ENCODE measurements at regions not wholly inside any gene's neighbourhood (a gene's known extent, or its start where the extent isn't known, plus 50 kb on each side); places are given as distances from the start of the nearest gene placed in this dataset.

DNA sequence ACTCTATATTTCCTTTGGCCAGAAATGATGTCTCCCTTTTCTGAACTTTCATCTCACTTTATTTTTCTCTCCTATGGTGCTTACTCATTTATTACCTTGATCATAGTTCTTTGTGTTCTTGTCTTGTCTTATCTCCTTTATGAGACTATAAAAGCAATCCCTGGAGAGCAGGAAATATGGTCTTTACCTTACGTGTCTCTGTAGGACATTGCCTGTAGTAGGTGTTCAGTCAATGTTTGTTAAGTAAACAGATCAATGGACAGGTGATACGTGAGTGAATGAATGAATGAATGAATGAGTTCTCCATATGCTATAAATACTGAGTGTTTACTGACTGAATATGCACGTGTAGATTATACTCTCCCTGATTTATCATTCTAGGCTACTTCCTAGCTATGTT, 193.7 kb upstream of the HMGA2 start:
- no peak for DNase-seq (ENCODE audit: low read depth)

DNA sequence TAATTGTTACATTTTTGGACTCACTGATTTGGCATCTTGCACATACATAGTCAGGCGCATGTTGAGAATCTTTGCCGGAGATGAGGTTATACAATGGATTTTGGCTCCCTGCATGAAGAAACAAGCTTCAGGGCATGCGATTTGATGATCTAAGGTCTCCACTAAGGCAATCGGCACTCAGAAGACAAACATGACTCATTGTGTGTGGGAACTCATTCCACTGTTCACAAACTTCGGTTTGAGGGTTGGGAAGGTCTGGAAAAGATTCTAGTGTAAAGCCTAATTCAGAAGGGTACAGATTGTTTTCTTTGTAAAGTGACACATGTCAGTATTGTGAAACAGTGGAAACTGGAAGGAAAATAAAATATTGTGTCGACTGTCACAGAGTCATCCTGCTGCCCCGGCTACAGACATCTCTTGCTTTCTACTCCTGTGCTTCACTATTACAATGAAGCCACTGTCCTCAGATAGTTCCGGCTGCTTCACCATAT, 192.6 kb upstream of the HMGA2 start:
- peak; percentile 100 for DNase-seq (ENCODE audit: low read depth)

DNA sequence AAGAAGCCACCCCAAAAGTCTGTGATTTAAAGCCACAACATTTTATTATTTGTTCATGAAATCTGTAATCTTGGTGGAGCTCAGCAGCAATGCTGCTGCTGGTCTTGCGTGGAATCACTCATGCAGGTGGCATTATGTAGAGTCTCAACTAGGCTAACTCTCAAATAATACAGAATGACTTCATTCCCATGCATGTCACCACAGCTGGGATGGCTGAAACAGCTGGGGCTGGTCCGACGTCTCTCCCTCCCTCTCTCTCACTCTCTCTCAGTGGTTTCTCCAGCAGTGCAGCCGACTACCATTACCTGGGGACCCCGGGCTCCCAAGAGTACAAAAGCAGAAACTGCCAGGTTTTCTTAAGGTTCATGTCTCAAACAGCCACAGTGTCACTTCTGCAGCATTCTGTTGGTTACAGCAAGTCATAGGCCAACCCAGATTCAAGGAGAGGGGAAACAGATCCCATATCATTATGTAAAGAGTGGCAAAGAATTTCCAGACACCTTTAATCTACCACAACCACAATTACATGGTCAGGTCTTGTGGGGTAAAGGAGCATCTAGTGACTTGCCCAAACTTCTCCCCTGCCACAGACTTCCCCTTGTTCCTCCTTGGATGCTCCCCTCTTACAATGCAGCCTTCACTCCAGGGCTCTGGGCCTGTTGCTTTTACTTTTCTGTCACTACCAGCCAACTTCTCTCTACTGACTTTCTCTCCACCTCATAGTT, 192.0 kb upstream of the HMGA2 start:
- DNase-seq (ENCODE audit: low read depth), result no peak

DNA sequence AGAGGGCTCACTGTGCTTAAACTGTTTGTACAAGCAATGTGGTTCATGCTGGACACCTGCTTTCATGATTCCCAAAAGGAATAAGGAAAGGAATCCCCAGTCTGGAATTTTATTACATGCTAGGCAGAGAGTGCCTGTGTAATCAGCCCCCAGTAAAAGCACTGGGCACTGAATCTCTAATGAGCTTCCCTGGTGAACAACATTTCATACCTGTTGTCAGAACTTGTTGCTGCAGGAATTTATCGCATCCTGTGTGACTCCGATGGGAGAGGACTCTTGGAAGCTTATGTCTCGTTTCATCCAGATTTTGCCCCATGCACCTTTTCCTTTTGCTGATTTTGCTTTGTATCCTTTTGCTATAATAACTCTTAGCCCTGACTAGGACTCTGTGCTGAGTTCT, 190.2 kb upstream of the HMGA2 start:
- DNase-seq (ENCODE audit: low read depth), result no peak

DNA sequence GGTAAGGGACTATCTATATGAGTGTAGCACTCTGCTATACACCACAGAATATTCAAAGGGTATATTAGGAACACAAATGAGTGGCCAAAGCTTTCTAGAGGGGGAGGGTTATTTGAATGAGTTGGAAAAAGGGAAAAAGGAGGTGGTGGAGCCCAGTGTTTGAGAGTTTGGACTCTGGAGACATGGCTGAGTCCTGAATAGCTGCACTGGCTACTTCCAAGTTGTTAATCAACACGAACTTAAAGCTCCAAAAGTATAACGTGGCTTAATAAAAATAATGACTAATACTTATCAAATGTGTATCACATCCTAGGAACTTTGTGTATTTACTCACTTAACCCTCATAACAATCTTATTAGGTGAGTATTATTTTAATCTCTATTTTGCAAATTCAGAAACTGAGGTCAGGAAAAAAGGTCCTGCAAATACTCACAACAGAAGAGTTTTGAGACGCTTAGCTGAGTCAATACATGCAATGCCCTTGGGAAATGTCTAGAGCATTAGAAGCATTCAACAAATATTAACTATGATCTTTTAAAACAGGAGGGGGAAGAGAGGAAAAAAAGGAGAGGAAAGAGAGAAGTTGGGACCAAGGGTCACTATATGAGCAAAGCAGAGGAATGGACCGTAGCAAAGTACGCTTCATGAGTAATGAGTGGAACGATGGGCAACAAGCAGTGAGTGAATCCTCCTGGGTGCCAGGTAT, 189.5 kb upstream of the HMGA2 start:
- no peak for DNase-seq (ENCODE audit: low read depth)

DNA sequence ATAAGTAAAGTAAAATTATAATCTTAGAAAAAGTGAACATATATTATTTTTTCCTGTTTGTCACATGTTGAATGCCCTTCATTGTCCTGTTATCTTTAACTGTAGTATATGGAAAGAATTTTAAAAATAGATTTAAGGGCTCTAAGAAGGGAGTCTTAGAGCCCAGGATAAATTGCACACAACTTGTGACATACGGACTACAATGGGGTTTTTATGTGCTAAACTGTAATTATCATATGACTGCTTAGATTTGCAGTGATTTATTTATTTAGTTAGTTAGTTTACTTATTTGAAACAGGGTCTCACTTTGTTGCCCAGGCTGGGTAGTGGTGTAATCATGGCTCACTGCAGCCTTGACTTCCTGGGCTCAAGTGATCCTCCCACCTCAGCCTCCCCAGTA, 187.8 kb upstream of the HMGA2 start:
- DNase-seq (ENCODE audit: low read depth), result no peak

DNA sequence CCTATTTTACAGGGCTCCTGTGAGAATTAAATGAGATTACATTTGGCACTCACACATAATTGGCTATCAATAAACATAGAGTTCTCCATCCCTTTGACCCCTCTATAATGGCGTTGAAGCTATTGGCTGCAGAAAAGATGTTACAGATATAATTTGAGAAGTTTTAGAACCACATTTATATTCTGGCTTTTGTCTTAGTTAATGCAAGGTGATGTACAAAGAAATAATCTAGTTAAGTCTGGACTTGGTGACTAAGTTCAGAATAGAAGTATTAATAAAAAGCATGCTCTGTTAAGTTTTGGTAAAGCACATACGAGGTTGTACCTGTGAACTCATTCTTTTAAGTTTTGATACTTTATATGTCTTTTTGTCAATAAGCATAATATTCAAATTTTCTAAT, 187.1 kb upstream of the HMGA2 start:
- no peak for DNase-seq (ENCODE audit: low read depth)

DNA sequence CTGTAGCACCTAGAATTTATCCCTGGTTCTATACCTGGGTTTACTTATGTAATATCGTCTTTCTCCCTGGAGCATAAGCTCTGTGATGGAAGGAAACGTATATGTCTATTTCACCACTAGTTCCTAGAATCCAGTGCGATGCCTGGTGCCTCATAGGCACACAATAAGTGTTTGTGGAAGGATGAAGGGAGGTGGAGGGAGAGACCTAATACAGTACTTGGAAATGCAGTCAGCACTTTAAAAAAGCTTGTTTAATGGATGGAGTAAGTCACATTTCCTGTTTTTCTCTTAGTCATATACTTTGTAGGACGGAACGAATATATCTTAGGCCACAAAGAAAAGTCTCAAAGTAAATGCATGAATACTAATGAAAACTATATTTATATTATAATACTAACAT, 186.5 kb upstream of the HMGA2 start:
- no peak for DNase-seq (ENCODE audit: low read depth)

DNA sequence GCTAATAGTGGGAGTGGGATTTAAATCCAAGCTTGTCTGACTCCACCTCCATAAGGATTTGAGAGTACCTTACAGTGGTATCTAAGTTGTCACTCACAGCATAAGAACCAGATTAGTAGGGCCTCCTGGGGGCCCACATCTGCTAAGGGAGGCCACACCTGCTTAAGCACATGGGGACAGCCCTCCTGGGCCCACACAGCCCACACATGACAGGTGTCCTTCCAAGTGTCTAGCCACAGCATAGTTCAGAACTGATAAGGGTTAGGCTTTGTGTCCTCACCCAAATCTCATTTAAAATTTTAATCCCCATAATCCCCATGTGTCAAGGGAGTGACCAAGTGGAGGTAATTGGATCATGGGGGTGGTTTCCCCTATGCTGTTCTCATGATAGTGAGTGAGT, 186.0 kb upstream of the HMGA2 start:
- DNase-seq (ENCODE audit: low read depth), result no peak

DNA sequence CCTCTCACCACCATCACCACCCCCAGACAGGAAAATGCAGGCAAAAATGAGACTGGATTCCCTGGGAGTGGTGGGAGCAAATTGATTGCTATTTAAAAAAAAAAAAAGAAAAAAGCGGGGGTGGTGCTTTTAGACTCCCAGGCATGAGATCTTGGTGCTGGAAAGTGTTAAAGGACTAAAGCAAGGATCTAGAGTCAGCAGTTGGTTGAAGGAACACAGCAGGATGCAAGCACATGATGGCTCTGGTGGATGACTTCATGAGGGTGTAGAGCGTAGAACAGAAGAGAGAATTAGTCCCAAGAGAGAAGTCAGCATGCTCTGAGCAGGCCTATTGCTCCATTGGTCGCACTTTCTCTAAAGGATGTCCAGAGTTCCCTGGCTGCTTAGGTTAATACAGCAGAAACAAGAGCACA, 183.8 kb upstream of the HMGA2 start:
- no peak for DNase-seq (ENCODE audit: low read depth)

DNA sequence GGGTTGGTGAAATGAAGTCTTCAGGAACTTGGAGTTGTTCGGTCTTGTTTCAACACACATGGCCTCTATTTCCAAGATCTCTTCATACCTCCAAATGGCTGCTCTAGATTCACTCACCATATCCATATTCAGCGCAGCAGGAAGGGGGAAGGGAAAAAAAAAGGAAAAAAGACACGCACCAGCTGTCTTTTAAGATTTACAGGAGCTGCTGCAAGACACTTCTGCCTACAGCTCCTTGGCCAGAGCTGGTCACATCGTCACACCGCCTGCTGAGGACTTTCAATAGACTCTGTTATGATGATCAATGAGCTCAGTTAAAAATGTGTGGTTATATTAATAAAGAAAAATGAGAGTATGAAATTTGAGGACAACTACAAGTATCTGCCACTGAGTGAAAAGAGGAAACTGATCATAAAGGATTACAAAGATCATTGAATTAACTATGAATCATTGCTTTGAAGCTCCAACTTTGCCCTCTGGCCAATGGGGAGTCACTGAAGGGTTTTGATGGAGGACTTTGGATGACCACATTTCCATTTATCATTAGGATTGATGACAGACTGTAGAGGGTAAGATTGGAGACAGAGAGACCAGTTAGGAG, 182.1 kb upstream of the HMGA2 start:
- no peak for DNase-seq (ENCODE audit: low read depth)

DNA sequence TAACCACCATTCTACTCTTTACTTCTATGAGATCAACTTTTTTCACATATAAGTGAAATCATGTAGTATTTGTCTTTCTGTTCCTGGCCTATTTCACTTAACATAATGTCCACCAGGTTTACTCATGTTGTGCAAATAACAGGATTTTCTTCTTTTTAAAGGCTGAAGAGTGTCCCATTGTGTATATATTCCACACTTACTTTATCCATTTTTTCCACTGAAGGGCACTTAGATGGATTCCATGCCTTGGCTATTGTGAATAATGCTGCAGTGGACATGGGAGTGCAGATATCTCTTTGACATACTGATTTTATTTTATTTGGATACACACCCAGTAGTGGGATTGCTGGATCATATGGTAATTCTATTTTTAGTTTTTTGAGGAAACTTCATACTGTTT, 181.1 kb upstream of the HMGA2 start:
- no peak for DNase-seq (ENCODE audit: low read depth)

DNA sequence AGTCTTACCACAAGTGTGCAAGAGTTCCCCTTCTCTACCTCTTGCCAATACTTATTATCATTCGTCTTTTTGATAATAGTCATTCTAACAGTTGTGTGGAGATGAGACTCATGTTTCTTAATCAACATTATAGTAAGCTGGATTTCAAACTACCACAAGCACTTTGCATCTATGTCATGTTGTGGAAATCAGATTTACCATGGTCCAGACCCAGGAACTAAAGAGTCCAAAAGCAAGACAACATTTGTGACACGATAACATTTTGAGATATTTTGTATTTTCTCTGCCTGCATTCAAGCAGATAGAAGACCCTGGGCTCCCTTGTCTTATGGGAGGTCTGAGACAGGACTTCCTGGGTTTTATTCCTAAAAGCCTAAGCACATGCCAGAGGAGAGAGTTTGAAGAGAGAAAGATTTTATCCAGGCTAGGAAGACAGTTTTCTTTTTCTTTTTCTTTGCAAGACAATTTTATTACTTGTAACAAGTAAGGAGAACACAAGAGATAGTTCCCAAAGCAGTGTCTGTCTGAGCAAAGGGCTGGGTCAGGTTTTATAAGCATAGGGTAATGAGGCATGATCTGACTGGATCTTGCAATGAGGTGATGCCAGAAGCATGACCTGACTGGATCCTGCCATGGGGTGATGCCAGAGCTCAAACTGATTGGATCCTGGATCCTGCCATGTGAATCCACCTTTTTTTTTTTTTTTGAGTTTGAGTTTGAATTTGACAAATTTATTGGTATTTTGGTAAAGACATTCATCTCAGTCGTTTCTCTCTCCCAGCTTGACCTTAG, 180.5 kb upstream of the HMGA2 start:
- no peak for DNase-seq (ENCODE audit: low read depth)

DNA sequence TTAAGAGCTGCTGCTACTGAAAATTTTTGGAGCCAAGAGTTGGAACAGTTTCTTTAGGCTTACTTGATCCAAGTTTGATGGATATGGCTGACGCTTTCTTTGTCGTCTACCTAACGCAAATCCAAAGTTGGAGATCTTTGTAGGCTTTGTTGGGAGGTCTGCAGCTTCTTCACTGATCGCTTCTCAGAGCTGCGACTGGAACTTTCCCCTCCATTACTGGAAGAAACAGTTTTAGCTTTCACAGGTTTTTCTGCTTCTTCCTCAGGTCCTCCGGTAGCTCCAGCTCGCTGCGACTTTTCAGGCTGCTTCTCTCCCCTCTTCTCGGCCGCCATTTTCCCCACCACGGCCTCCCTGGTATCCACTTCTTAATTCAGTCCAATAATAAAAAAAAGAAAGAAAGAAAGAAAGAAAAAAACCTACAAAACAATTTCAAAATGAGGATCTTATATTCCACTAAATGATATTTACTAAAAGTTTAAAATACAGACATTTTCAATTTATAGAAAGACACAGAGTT, 178.1 kb upstream of the HMGA2 start:
- DNase-seq (ENCODE audit: low read depth), result no peak

DNA sequence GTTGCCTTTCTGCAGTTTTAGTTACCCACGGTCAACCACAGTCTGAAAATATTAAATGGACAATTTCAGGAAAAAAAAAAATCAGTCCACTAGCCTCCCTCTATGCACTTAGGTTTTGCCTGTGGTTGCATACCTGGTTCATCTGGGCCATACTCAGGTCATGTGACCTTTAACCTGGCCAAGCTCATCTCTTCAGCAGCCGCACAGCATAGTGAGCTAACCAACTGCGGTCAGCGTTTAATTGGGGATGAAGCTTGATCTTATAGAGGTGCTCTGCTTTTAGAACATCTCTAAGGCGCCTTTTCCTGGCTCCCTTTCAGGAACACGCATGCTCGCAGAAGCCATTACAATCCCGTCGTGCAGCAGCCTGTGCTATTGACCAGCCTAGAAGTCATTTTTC, 177.2 kb upstream of the HMGA2 start:
- DNase-seq (ENCODE audit: low read depth), result no peak

DNA sequence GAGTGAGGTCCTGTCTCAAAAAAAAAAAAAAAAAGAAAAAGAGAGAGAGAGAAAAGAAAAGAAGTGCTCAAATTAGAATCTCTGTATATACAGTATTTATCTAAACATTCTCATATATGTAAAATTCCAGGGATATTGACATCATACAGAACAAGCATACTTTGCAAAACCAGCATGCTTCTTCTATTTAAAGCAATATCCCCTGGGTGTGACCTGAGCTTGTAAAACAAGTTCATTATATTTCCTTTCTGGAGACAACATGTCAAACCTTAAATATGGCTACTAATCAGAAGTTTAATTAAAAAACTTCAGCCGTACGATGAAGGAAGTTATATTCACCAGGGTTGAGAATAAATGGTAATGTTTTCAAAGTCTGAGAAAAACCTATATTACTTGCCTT, 175.8 kb upstream of the HMGA2 start:
- no peak for DNase-seq (ENCODE audit: low read depth)

DNA sequence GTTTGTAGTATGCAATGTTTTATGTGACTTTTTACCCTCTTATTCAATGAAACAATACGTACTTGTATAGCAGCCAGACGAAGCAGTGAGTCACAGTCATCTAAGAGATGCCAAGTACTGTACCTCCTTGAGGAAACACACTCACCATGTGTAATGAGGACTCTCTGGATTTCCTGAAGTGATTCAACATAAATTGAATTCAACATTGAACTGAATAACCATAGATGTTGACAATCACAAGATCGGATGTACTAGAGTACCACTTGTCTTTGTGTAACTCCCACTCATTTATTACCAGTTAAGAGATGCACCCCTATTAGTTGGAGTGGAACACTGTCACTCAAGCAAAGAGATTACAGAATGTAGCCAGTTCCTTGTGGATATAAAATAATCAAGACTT, 175.2 kb upstream of the HMGA2 start:
- peak; percentile 98 for DNase-seq (ENCODE audit: low read depth)

DNA sequence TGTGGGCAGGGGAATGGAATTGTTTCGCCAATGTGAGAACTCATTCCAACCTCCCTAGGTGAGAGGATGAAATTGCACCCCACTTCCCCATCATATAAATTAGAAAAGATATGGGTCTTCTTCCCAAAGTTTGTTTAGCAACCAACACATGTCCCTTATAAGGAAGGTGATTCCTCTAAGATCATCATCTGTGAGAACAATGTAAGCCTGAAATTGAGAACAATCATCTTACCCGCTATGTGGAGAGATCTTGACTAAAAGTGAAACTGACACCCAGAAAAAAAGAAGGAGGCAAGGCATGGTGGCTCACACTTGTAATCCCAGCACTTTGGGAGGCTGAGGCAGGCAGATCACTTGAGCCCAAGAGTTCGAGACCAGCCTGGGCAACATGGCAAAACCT, 173.2 kb upstream of the HMGA2 start:
- DNase-seq (ENCODE audit: low read depth), result no peak

DNA sequence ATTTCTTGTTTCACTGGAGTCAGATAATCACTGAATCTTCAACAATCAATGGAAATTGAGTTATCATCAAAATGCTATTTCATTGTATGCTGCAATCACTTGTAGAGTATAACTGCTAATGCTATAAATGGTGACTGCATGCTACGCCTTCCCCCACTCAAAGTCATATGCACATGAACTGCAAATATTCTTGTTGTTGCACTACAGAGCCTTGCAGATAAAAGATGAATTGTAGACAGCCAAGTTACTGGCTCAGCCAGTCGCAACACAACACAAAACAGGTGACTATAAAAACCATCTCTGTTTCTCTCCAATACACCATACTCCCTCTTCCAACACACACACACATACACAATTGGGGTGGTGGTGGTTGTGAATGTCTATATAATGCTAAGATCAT, 171.0 kb upstream of the HMGA2 start:
- DNase-seq (ENCODE audit: low read depth), result no peak

DNA sequence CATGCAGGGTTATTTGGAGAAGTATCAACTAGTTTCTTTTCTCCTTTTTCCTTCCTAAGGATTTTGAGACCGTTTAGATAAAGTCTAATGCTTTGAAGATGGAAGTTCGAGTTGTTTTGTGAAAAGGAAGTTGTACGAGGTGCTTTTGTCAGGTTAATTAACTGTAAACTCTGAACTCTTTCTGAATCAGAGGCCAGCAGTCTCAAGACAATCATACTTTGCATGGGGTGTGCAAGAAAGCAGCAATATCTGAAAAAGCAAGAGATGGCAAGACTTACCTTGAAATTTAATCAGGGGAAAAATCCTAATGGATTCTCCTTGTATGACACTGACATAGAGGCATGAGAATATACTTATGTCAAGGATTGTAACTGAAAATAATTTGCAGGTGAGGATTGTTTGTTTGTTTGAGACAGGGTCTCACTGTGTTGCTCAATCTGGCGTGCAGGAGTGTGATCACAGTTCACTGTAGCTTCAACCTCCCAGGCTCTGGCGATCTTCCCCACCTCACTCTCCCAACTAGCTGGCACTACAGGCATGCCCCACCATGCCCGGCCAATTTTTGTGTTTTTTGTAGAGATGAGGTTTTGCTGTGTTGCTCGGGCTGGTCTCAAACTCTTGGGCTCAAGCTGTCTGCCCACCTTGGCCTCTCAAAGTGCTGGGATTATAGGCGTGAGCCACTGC, 170.2 kb upstream of the HMGA2 start:
- DNase-seq (ENCODE audit: low read depth), result no peak

DNA sequence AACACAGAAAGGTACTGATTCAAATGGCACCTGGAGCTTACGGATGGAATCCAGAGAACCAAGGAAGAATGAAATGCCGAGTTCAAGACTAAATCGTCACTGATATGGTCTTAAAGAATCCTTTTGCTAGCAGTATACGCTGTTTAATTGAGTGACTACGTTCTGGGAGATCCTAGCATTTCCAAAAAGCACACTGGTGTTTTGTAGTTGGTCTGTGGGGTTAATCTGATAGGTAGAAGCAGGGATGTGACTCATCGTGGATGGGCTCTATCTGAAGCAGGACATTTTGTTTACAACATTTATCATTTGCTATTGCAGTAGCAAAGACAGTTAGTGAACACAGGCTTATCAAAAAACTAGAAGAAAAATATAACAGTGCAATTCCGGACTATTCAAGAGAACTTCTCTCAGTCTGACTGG, 169.2 kb upstream of the HMGA2 start:
- DNase-seq (ENCODE audit: low read depth), result no peak

Data from HS-5 (cell line).